GM23338 (cell line): ENCODE measurements at regions not wholly inside any gene's neighbourhood (a gene's known extent, or its start where the extent isn't known, plus 50 kb on each side); places are given as distances from the start of the nearest gene placed in this dataset.

Source experiments
- CREB1 ChIP-seq: fragments of 250-450 bp; sonication (Bioruptor Pico); IDR thresholded peaks from 2 replicates; pipeline ENCODE4 v1.5.0; 2020; ENCODE audit warnings: low read depth, mild to moderate bottlenecking, moderate library complexity
- EZH2 ChIP-seq: fragments of 200-600 bp; sonication (generic); IDR thresholded peaks from one replicate; pipeline ENCODE4 v1.8.0; 2017; ENCODE audit warnings: antibody characterized with exemption, mild to moderate bottlenecking, low read depth; ENCODE audit not compliant: unreplicated experiment
- EZH2phosphoT487 ChIP-seq: fragments of 200-600 bp; sonication (generic); IDR thresholded peaks from one replicate; pipeline ENCODE4 v1.8.1; 2018; ENCODE audit warnings: antibody characterized with exemption; ENCODE audit not compliant: unreplicated experiment
- JUNB ChIP-seq: IDR thresholded peaks from one replicate; pipeline ENCODE4 v1.6.1; 2016; ENCODE audit warnings: antibody characterized with exemption; ENCODE audit not compliant: unreplicated experiment
- NANOG ChIP-seq: IDR thresholded peaks from 2 replicates; pipeline ENCODE4 v1.6.1; 2016; ENCODE audit warnings: antibody characterized with exemption, borderline replicate concordance
- POLR2AphosphoS5 ChIP-seq: IDR thresholded peaks from 2 replicates; pipeline ENCODE4 v1.6.1; 2016; ENCODE audit warnings: antibody characterized with exemption, low read depth
- ZNF331 ChIP-seq: fragments of 250-450 bp; sonication (Bioruptor Pico); IDR thresholded peaks from 2 replicates; pipeline ENCODE4 v1.5.0; 2020; ENCODE audit warnings: low read depth, mild to moderate bottlenecking, moderate library complexity
- TF ChIP-seq, protein P1 (sequence below), 2 experiments: fragments of 200-600 bp in 1 of 2; sonication (generic) in 1 of 2; conservative IDR thresholded peaks; 2 replicates each; pipeline versions ENCODE4 v1.5.1 to v1.6.1; 2016 to 2017; ENCODE audit warnings: antibody characterized with exemption in 2 of 2, low read depth in 2 of 2, mild to moderate bottlenecking in 2 of 2, moderate library complexity in 1 of 2
- TF ChIP-seq, protein P2 (sequence below): IDR thresholded peaks from one replicate; pipeline ENCODE4 v1.6.1; 2018; ENCODE audit warnings: antibody characterized with exemption; ENCODE audit not compliant: unreplicated experiment

DNA sequence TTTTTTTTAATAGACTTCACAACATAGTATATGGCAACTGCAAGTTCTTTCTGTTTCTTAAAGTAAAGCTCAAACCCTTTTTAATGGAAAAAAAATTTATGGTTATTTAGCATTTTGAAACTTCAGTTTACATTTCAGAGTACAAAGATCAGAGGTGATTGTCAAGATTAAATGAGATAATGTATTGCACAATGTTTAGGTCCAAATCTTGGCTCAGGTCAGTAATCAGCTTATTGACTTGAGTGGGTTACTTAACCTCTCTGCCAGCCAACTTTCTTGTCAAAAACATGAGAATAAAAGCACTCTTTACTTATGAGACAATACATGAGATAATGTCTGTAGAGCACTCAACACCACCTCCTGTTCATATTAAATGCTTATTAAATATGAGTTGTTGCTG, 345.1 kb upstream of the PTPRD start:
- TF ChIP-seq, protein P1, sequence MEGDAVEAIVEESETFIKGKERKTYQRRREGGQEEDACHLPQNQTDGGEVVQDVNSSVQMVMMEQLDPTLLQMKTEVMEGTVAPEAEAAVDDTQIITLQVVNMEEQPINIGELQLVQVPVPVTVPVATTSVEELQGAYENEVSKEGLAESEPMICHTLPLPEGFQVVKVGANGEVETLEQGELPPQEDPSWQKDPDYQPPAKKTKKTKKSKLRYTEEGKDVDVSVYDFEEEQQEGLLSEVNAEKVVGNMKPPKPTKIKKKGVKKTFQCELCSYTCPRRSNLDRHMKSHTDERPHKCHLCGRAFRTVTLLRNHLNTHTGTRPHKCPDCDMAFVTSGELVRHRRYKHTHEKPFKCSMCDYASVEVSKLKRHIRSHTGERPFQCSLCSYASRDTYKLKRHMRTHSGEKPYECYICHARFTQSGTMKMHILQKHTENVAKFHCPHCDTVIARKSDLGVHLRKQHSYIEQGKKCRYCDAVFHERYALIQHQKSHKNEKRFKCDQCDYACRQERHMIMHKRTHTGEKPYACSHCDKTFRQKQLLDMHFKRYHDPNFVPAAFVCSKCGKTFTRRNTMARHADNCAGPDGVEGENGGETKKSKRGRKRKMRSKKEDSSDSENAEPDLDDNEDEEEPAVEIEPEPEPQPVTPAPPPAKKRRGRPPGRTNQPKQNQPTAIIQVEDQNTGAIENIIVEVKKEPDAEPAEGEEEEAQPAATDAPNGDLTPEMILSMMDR (conservative IDR thresholded peaks at IDR 0.05; ENCODE audit: low read depth in 2 of 2) = no peak
- TF ChIP-seq, protein P2, sequence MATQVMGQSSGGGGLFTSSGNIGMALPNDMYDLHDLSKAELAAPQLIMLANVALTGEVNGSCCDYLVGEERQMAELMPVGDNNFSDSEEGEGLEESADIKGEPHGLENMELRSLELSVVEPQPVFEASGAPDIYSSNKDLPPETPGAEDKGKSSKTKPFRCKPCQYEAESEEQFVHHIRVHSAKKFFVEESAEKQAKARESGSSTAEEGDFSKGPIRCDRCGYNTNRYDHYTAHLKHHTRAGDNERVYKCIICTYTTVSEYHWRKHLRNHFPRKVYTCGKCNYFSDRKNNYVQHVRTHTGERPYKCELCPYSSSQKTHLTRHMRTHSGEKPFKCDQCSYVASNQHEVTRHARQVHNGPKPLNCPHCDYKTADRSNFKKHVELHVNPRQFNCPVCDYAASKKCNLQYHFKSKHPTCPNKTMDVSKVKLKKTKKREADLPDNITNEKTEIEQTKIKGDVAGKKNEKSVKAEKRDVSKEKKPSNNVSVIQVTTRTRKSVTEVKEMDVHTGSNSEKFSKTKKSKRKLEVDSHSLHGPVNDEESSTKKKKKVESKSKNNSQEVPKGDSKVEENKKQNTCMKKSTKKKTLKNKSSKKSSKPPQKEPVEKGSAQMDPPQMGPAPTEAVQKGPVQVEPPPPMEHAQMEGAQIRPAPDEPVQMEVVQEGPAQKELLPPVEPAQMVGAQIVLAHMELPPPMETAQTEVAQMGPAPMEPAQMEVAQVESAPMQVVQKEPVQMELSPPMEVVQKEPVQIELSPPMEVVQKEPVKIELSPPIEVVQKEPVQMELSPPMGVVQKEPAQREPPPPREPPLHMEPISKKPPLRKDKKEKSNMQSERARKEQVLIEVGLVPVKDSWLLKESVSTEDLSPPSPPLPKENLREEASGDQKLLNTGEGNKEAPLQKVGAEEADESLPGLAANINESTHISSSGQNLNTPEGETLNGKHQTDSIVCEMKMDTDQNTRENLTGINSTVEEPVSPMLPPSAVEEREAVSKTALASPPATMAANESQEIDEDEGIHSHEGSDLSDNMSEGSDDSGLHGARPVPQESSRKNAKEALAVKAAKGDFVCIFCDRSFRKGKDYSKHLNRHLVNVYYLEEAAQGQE = no peak
- no peak for TF ChIP-seq EZH2
- no peak for TF ChIP-seq JUNB
- TF ChIP-seq CREB1 (CRISPR knock-in tag) = no peak
- TF ChIP-seq POLR2AphosphoS5 = no peak
- TF ChIP-seq EZH2phosphoT487 = no peak
- no peak for TF ChIP-seq NANOG
- no peak for TF ChIP-seq ZNF331 (CRISPR knock-in tag)
